Hepatocyte (in vitro differentiated cells): ENCODE measurements at regions not wholly inside any gene's neighbourhood (a gene's known extent, or its start where the extent isn't known, plus 50 kb on each side); places are given as distances from the start of the nearest gene placed in this dataset.
"Not testable (repeated sequence)": the region's sequence is repeated elsewhere in the genome, so short reads cannot be mapped to it uniquely, and the experiment has no call there.

Experiments
- EZH2phosphoT487 ChIP-seq: fragments of 200-600 bp; sonication (generic); IDR thresholded peaks from one replicate; pipeline ENCODE4 v1.6.1; 2018; ENCODE audit warnings: antibody characterized with exemption, mild to moderate bottlenecking, low read depth, moderate library complexity; ENCODE audit not compliant: unreplicated experiment, severe bottlenecking
- TF ChIP-seq, protein P1 (sequence below): fragments of 200-600 bp; sonication (generic); IDR thresholded peaks from 2 replicates; pipeline ENCODE4 v1.5.1; 2016; ENCODE audit warnings: antibody characterized with exemption, mild to moderate bottlenecking; ENCODE audit not compliant: poor library complexity

DNA sequence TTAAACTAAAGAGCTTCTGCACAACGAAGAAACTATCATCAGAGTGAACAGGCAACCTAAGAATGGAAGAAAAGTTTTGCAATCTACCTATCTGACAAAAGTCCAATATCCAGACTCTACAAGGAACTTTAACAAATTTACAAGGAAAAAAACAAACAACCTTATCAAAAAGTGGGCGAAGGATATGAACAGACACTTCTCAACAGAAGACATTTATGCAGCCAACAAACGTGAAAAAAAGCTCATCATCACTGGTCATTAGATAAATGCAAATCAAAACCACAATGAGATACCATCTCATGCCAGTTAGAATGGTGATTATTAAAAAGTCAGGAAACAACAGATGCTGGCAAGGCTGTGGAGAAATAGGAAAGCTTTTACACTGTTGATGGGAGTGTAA lies 55.5 kb upstream of the XPO1 start:
- TF ChIP-seq EZH2phosphoT487, result not testable (repeated sequence)
- TF ChIP-seq, protein P1, sequence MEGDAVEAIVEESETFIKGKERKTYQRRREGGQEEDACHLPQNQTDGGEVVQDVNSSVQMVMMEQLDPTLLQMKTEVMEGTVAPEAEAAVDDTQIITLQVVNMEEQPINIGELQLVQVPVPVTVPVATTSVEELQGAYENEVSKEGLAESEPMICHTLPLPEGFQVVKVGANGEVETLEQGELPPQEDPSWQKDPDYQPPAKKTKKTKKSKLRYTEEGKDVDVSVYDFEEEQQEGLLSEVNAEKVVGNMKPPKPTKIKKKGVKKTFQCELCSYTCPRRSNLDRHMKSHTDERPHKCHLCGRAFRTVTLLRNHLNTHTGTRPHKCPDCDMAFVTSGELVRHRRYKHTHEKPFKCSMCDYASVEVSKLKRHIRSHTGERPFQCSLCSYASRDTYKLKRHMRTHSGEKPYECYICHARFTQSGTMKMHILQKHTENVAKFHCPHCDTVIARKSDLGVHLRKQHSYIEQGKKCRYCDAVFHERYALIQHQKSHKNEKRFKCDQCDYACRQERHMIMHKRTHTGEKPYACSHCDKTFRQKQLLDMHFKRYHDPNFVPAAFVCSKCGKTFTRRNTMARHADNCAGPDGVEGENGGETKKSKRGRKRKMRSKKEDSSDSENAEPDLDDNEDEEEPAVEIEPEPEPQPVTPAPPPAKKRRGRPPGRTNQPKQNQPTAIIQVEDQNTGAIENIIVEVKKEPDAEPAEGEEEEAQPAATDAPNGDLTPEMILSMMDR, result not testable (repeated sequence)
